ENCODE measurements at regions not wholly inside any gene's neighbourhood (a gene's known extent, or its start where the extent isn't known, plus 50 kb on each side); places are given as distances from the start of the nearest gene placed in this dataset.

GRCh38 chr15:96406291-96406690 is 75.8 kb downstream of the NR2F2 start:
- peaks cover 6% of the 10 kb centered on the region for H3K4me1 ChIP-seq (ENCODE audit: insufficient read depth)
- no peaks in the 10 kb centered on the region for H3K27me3 ChIP-seq
- 91 to 94% (median 92%) methylated on average over 3 of the region's 3 CpGs for WGBS, 3 donors

GRCh38 chr15:96406701-96407100 is 76.2 kb downstream of the NR2F2 start:
- DNase-seq = no peak
- no peaks in the 10 kb centered on the region for H3K9me3 ChIP-seq
- intact Hi-C loops (cut with DNase I) = no loop called here
- no peak overlapping the region for H3K27ac ChIP-seq
- WGBS, 3 donors = 92 to 97% (median 92%) methylated on average over 7 of the region's 7 CpGs
- no peaks in the 10 kb centered on the region for H3K27me3 ChIP-seq
- H3K36me3 ChIP-seq = no peaks in the 10 kb centered on the region
- TF ChIP-seq CTCF (IDR thresholded peaks at IDR 0.05) (no peak), POLR2A (IDR thresholded peaks at IDR 0.05) (no peak), EP300 (IDR thresholded peaks at IDR 0.05) (no peak)
- peaks cover 6% of the 10 kb centered on the region for H3K4me1 ChIP-seq (ENCODE audit: insufficient read depth)
- no peak overlapping the region for H3K4me3 ChIP-seq

More at GRCh38 chr15:96406291-96406690, 75.8 kb downstream of the NR2F2 start:
- no peaks in the 10 kb centered on the region for H3K9me3 ChIP-seq
- DNase-seq = no peak
- TF ChIP-seq EP300 (IDR thresholded peaks at IDR 0.05) (no peak), CTCF (IDR thresholded peaks at IDR 0.05) (no peak), POLR2A (IDR thresholded peaks at IDR 0.05) (no peak)
- no peak overlapping the region for H3K4me3 ChIP-seq
- no peaks in the 10 kb centered on the region for H3K36me3 ChIP-seq
- intact Hi-C loops (cut with DNase I) = no loop called here
- no peak overlapping the region for H3K27ac ChIP-seq

GRCh38 chr15:96407482-96407881 is 77.0 kb downstream of the NR2F2 start:
- TF ChIP-seq POLR2A (IDR thresholded peaks at IDR 0.05) = no peak
- no peak for TF ChIP-seq CTCF (IDR thresholded peaks at IDR 0.05)
- TF ChIP-seq EP300 (IDR thresholded peaks at IDR 0.05) = no peak
- H3K27me3 ChIP-seq = no peaks in the 10 kb centered on the region
- H3K4me3 ChIP-seq = no peak overlapping the region
- no peak overlapping the region for H3K27ac ChIP-seq
- H3K9me3 ChIP-seq = no peaks in the 10 kb centered on the region
- WGBS, 3 donors = 57 to 81% (median 57%) methylated on average over 2 of the region's 2 CpGs
- DNase-seq = no peak
- no peaks in the 10 kb centered on the region for H3K36me3 ChIP-seq
- intact Hi-C loops (cut with DNase I) = no loop called here
- peaks cover 6% of the 10 kb centered on the region for H3K4me1 ChIP-seq (ENCODE audit: insufficient read depth)

GRCh38 chr15:96408591-96409183 is 78.2 kb downstream of the NR2F2 start:
- no peaks in the 10 kb centered on the region for H3K9me3 ChIP-seq
- WGBS, 3 donors = 24 to 28% (median 28%) methylated on average over 20 of the region's 20 CpGs
- intact Hi-C loops (cut with DNase I) = no loop called here
- no peaks in the 10 kb centered on the region for H3K36me3 ChIP-seq
- no peak overlapping the region for H3K4me3 ChIP-seq
- H3K27ac ChIP-seq = no peak overlapping the region
- peaks cover 6% of the 10 kb centered on the region for H3K4me1 ChIP-seq (ENCODE audit: insufficient read depth)
- no peaks in the 10 kb centered on the region for H3K27me3 ChIP-seq
- DNase-seq = no peak
- TF ChIP-seq CTCF (IDR thresholded peaks at IDR 0.05) = no peak
- no peak for TF ChIP-seq POLR2A (IDR thresholded peaks at IDR 0.05)
- no peak for TF ChIP-seq EP300 (IDR thresholded peaks at IDR 0.05)

Data from ovary (tissue), 7 donors.